Fibroblast of mammary gland (primary cell): ENCODE measurements at regions not wholly inside any gene's neighbourhood (a gene's known extent, or its start where the extent isn't known, plus 50 kb on each side); places are given as distances from the start of the nearest gene placed in this dataset.

Experiments used
- DNase-seq: peaks from one replicate; pipeline ENCODE4 v3.0.0-alpha.2; 2010; ENCODE audit warnings: low read depth
- H3K4me3 ChIP-seq: 2 replicates; pipeline ENCODE4 v1.5.1; 2011; ENCODE audit warnings: low read depth, mild to moderate bottlenecking, low read length, moderate library complexity; ENCODE audit not compliant: control insufficient read depth
- CTCF ChIP-seq: conservative IDR thresholded peaks from 2 replicates; pipeline ENCODE4 v1.5.1; 2011; ENCODE audit warnings: low read depth, low read length, inconsistent platforms; ENCODE audit not compliant: control insufficient read depth, insufficient read depth

- TF ChIP-seq CTCF, result no peak
- DNase-seq, result no peak
- H3K4me3 ChIP-seq, result no peak overlapping the region
Observed at GRCh38 chr14:34198096-34198495, 247.2 kb upstream of the EGLN3 start.

- DNase-seq, result no peak
- no peak for TF ChIP-seq CTCF
- no peak overlapping the region for H3K4me3 ChIP-seq
Observed at GRCh38 chr14:34195964-34196363, 245.1 kb upstream of the EGLN3 start.

- TF ChIP-seq CTCF, result no peak
- no peak overlapping the region for H3K4me3 ChIP-seq
- DNase-seq, result no peak
Observed at GRCh38 chr14:34190717-34191116, 239.8 kb upstream of the EGLN3 start.

- H3K4me3 ChIP-seq, result no peak overlapping the region
- DNase-seq, result no peak
- no peak for TF ChIP-seq CTCF
Observed at GRCh38 chr14:34189866-34190265, 239.0 kb upstream of the EGLN3 start.

- no peak for DNase-seq
- H3K4me3 ChIP-seq, result no peak overlapping the region
- no peak for TF ChIP-seq CTCF
Observed at GRCh38 chr14:34187519-34188044, 236.7 kb upstream of the EGLN3 start.

- no peak overlapping the region for H3K4me3 ChIP-seq
- no peak for DNase-seq
- TF ChIP-seq CTCF, result no peak
Observed at GRCh38 chr14:34187061-34187460, 236.2 kb upstream of the EGLN3 start.

GRCh38 chr14:34184126-34184525 lies 233.3 kb upstream of the EGLN3 start:
- no peak overlapping the region for H3K4me3 ChIP-seq
- no peak for DNase-seq
- TF ChIP-seq CTCF, result no peak
